Left lung (tissue), 4 donors: ENCODE measurements at regions not wholly inside any gene's neighbourhood (a gene's known extent, or its start where the extent isn't known, plus 50 kb on each side); places are given as distances from the start of the nearest gene placed in this dataset.

Experiments used
- ATAC-seq: fragments of 200-7000 bp; cut with Tn5 transposase; one replicate; pipeline ENCODE4 v1.9.1; 2020; ENCODE audit warnings: moderate library complexity
- DNase-seq, 4 donors: peaks; one replicate each; pipeline ENCODE4 v3.0.0-alpha.2; 2013 to 2020
- H3K27ac ChIP-seq, 2 donors: fragments of 200-600 bp; sonication (generic) in 1 of 2; one replicate each; pipeline versions ENCODE4 v1.5.0 to v1.8.0; 2020 to 2021
- H3K27me3 ChIP-seq, 2 donors: fragments of 200-600 bp; sonication (generic) in 1 of 2; one replicate each; pipeline versions ENCODE4 v1.5.0 to v1.8.0; 2020 to 2021
- H3K36me3 ChIP-seq, 2 donors: fragments of 200-600 bp; sonication (generic) in 1 of 2; one replicate each; pipeline versions ENCODE4 v1.5.0 to v1.8.0; 2020 to 2021
- H3K4me1 ChIP-seq, 2 donors: fragments of 200-600 bp; one replicate each; pipeline ENCODE4 v1.8.0; 2021
- H3K4me3 ChIP-seq, 2 donors: fragments of 200-600 bp; sonication (generic) in 1 of 2; one replicate each; pipeline versions ENCODE4 v1.5.0 to v1.8.0; 2020 to 2021; ENCODE audit warnings: mild to moderate bottlenecking in 1 of 2
- H3K9me3 ChIP-seq, 2 donors: fragments of 200-600 bp; sonication (generic) in 1 of 2; one replicate each; pipeline versions ENCODE4 v1.5.0 to v1.8.0; 2020 to 2021
- intact Hi-C, 2 donors: fragments of 100-400 bp; cut with DNase I; formaldehyde crosslinking; loops; one replicate each; pipeline versions ENCODE4 v1.11.2 to v1.14.2; 2022
- TF ChIP-seq, protein P1 (sequence below), 2 donors: fragments of 200-600 bp; sonication (generic) in 1 of 2; IDR thresholded peaks; one replicate each; pipeline versions ENCODE4 v1.5.0 to v1.8.0; 2021; ENCODE audit warnings: antibody characterized with exemption in 2 of 2
- donor health status: DM: no; HTN: yes; CAD: no.
- donor health status: DM: no; HTN: no; CAD: no.

DNA sequence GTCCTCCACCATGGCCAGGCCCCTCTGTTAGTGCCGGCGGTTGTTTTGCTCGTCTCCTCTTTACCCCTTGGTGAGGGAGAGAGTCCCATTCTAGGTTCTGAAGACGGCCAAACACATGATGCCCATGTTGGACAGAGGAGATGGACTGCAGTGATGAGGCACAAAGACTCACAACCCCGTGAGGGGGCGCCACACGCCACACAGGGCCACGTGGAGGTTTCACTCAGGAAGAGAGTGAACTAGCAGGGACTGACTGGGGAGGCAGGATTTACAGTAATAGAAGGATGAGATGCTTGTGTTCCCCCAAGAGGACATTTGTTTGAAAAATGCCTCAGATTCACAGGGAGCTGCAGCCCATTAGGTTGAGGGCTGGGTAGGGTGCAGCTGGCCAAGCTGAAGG, 655.3 kb upstream of the FRG1 start:
- H3K27me3 ChIP-seq = no peaks in the 10 kb centered on the region
- TF ChIP-seq, protein P1, sequence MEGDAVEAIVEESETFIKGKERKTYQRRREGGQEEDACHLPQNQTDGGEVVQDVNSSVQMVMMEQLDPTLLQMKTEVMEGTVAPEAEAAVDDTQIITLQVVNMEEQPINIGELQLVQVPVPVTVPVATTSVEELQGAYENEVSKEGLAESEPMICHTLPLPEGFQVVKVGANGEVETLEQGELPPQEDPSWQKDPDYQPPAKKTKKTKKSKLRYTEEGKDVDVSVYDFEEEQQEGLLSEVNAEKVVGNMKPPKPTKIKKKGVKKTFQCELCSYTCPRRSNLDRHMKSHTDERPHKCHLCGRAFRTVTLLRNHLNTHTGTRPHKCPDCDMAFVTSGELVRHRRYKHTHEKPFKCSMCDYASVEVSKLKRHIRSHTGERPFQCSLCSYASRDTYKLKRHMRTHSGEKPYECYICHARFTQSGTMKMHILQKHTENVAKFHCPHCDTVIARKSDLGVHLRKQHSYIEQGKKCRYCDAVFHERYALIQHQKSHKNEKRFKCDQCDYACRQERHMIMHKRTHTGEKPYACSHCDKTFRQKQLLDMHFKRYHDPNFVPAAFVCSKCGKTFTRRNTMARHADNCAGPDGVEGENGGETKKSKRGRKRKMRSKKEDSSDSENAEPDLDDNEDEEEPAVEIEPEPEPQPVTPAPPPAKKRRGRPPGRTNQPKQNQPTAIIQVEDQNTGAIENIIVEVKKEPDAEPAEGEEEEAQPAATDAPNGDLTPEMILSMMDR (IDR thresholded peaks at IDR 0.05) = no peak
- H3K36me3 ChIP-seq = no peaks in the 10 kb centered on the region
- no peak for DNase-seq
- no peaks in the 10 kb centered on the region for H3K4me1 ChIP-seq
- no peaks in the 10 kb centered on the region for H3K9me3 ChIP-seq
- H3K27ac ChIP-seq = no peak overlapping the region
- ATAC-seq = no peak
- intact Hi-C loops = no loop called here
- no peak overlapping the region for H3K4me3 ChIP-seq

- no peak for ATAC-seq
- Histone ChIP-seq H3K9me3 (no peaks in the 10 kb centered on the region), H3K4me1 (no peaks in the 10 kb centered on the region), H3K27me3 (no peaks in the 10 kb centered on the region), H3K4me3 (no peak overlapping the region), H3K27ac (no peak overlapping the region), H3K36me3 (no peaks in the 10 kb centered on the region)
- TF ChIP-seq, protein P1 (IDR thresholded peaks at IDR 0.05) = no peak
- intact Hi-C loops = no loop called here
- no peak for DNase-seq
Measured at GRCh38 chr4:189291939-189292338, 648.7 kb upstream of the FRG1 start.

DNA sequence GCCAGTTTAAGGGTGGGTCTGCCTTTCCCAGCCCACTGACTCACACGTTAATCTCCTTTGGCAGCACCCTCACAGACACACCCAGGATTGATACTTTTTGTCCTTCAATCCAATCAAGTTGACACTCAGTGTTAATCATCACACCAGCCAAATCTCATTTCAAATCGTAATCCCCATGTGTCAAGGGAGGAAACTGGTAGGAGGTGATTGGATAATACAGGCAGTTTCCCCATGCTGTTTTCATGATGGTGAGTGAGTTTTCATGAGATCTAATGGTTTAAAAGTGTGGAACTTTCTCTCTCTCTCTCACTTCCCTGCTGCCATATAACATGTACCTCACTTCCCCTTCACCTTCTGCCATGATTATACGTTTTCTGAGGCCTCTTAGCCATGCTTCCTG, 647.2 kb upstream of the FRG1 start:
- no peaks in the 10 kb centered on the region for H3K9me3 ChIP-seq
- H3K27me3 ChIP-seq = no peaks in the 10 kb centered on the region
- ATAC-seq (no peak), DNase-seq (no peak)
- H3K27ac ChIP-seq = no peak overlapping the region
- H3K36me3 ChIP-seq = no peaks in the 10 kb centered on the region
- no peak overlapping the region for H3K4me3 ChIP-seq
- TF ChIP-seq, protein P1 (IDR thresholded peaks at IDR 0.05) = no peak
- intact Hi-C loops = no loop called here
- H3K4me1 ChIP-seq = no peaks in the 10 kb centered on the region

- DNase-seq (no peak), ATAC-seq (no peak)
- Histone ChIP-seq H3K36me3 (no peaks in the 10 kb centered on the region), H3K27me3 (no peaks in the 10 kb centered on the region), H3K9me3 (no peaks in the 10 kb centered on the region), H3K4me1 (no peaks in the 10 kb centered on the region), H3K27ac (no peak overlapping the region), H3K4me3 (no peak overlapping the region)
- TF ChIP-seq, protein P1 (IDR thresholded peaks at IDR 0.05) = no peak
- intact Hi-C loops = no loop called here
Measured at GRCh38 chr4:189294574-189294973, 646.1 kb upstream of the FRG1 start.

- Histone ChIP-seq H3K36me3 (no peaks in the 10 kb centered on the region), H3K4me3 (no peak overlapping the region), H3K9me3 (no peaks in the 10 kb centered on the region), H3K27ac (no peak overlapping the region), H3K27me3 (no peaks in the 10 kb centered on the region), H3K4me1 (no peaks in the 10 kb centered on the region)
- DNase-seq = no peak
- no peak for ATAC-seq
- intact Hi-C loops = no loop called here
- TF ChIP-seq, protein P1 (IDR thresholded peaks at IDR 0.05) = no peak
Measured at GRCh38 chr4:189299706-189300105, 641.0 kb upstream of the FRG1 start.
